ENCODE measurements at regions not wholly inside any gene's neighbourhood (a gene's known extent, or its start where the extent isn't known, plus 50 kb on each side); places are given as distances from the start of the nearest gene placed in this dataset.

- TF ChIP-seq ZNF114 (CRISPR knock-in tag; IDR thresholded peaks at IDR 0.05) (no peak), CREB1 (CRISPR knock-in tag; IDR thresholded peaks at IDR 0.05; ENCODE audit: low read depth) (no peak), ETS1 (IDR thresholded peaks at IDR 0.05) (no peak), EZH2phosphoT487 (IDR thresholded peaks at IDR 0.05; ENCODE audit: unreplicated experiment) (no peak), NANOG (IDR thresholded peaks at IDR 0.05; ENCODE audit: borderline replicate concordance) (no peak), POLR2AphosphoS5 (IDR thresholded peaks at IDR 0.05; ENCODE audit: low read depth) (no peak), STAT1 (IDR thresholded peaks at IDR 0.05; ENCODE audit: unreplicated experiment) (no peak), EZH2 (IDR thresholded peaks at IDR 0.05; ENCODE audit: low read depth, unreplicated experiment) (no peak), ZNF462 (CRISPR knock-in tag; IDR thresholded peaks at IDR 0.05) (no peak), JUNB (IDR thresholded peaks at IDR 0.05; ENCODE audit: unreplicated experiment) (no peak), ZNF331 (CRISPR knock-in tag; IDR thresholded peaks at IDR 0.05; ENCODE audit: low read depth) (no peak)
- TF ChIP-seq, protein P1, sequence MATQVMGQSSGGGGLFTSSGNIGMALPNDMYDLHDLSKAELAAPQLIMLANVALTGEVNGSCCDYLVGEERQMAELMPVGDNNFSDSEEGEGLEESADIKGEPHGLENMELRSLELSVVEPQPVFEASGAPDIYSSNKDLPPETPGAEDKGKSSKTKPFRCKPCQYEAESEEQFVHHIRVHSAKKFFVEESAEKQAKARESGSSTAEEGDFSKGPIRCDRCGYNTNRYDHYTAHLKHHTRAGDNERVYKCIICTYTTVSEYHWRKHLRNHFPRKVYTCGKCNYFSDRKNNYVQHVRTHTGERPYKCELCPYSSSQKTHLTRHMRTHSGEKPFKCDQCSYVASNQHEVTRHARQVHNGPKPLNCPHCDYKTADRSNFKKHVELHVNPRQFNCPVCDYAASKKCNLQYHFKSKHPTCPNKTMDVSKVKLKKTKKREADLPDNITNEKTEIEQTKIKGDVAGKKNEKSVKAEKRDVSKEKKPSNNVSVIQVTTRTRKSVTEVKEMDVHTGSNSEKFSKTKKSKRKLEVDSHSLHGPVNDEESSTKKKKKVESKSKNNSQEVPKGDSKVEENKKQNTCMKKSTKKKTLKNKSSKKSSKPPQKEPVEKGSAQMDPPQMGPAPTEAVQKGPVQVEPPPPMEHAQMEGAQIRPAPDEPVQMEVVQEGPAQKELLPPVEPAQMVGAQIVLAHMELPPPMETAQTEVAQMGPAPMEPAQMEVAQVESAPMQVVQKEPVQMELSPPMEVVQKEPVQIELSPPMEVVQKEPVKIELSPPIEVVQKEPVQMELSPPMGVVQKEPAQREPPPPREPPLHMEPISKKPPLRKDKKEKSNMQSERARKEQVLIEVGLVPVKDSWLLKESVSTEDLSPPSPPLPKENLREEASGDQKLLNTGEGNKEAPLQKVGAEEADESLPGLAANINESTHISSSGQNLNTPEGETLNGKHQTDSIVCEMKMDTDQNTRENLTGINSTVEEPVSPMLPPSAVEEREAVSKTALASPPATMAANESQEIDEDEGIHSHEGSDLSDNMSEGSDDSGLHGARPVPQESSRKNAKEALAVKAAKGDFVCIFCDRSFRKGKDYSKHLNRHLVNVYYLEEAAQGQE (IDR thresholded peaks at IDR 0.05; ENCODE audit: unreplicated experiment): no peak
- TF ChIP-seq, protein P2, sequence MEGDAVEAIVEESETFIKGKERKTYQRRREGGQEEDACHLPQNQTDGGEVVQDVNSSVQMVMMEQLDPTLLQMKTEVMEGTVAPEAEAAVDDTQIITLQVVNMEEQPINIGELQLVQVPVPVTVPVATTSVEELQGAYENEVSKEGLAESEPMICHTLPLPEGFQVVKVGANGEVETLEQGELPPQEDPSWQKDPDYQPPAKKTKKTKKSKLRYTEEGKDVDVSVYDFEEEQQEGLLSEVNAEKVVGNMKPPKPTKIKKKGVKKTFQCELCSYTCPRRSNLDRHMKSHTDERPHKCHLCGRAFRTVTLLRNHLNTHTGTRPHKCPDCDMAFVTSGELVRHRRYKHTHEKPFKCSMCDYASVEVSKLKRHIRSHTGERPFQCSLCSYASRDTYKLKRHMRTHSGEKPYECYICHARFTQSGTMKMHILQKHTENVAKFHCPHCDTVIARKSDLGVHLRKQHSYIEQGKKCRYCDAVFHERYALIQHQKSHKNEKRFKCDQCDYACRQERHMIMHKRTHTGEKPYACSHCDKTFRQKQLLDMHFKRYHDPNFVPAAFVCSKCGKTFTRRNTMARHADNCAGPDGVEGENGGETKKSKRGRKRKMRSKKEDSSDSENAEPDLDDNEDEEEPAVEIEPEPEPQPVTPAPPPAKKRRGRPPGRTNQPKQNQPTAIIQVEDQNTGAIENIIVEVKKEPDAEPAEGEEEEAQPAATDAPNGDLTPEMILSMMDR (conservative IDR thresholded peaks at IDR 0.05; ENCODE audit: low read depth in 2 of 2): no peak
- peaks cover 2% of the 10 kb centered on the region for H3K27me3 Mint-ChIP-seq (ENCODE audit: insufficient read depth, low read depth, poor library complexity)
Measured at GRCh38 chr21:27761623-27762022, 794.7 kb upstream of the ADAMTS5 start.

More at GRCh38 chr21:27761623-27762022, 794.7 kb upstream of the ADAMTS5 start:
- Histone ChIP-seq H4K20me1 (replicated peaks; ENCODE audit: insufficient read depth) (no peaks in the 10 kb centered on the region), H3K4me3 (no peak overlapping the region), H3F3A (replicated peaks; ENCODE audit: low read depth) (no peaks in the 10 kb centered on the region), H3K27ac (ENCODE audit: low read depth) (peak overlapping the region; percentile 22; the same call in 1 of the 2 replicates), H3K4me2 (peak overlapping the region; percentile 30; the same call in 1 of the 2 replicates), H3K79me2 (replicated peaks; ENCODE audit: insufficient read depth) (no peaks in the 10 kb centered on the region), H3K27me3 (ENCODE audit: insufficient read depth) (no peaks in the 10 kb centered on the region), H3K36me3 (ENCODE audit: insufficient read depth) (no peaks in the 10 kb centered on the region), H2AFZ (peak overlapping the region; percentile 4), H3K4me1 (ENCODE audit: insufficient read depth) (peaks cover 17% of the 10 kb centered on the region; the same call in 1 of the 2 replicates), H3K9me2 (ENCODE audit: insufficient read depth) (peaks cover 6% of the 10 kb centered on the region; the same call in 1 of the 2 replicates)
- ATAC-seq (no peak), DNase-seq (ENCODE audit: low spot score) (no peak)
- Mint-ChIP-seq H3K36me3 (ENCODE audit: low read depth) (peaks cover 7% of the 10 kb centered on the region), H3K4me3 (no peak overlapping the region), H3K9me3 (peaks cover 19% of the 10 kb centered on the region; the same call in 2 of the 3 replicates), H3K4me1 (peaks cover 15% of the 10 kb centered on the region), H3K27ac (peak overlapping the region; percentile 81)

Data from GM23338 (cell line).